BLaER1 treated with 17β-estradiol and CSF1 and Interleukin-3, amounts not matched to agents 10 nM and 100 nM (cell line): ENCODE measurements at regions not wholly inside any gene's neighbourhood (a gene's known extent, or its start where the extent isn't known, plus 50 kb on each side); places are given as distances from the start of the nearest gene placed in this dataset.

Experiments used
- H3K27ac ChIP-seq, 11 experiments: shearing (Covaris generic); formaldehyde crosslinking; 2 replicates each; pipeline ENCODE4 v1.8.1; 2022
- H3K27me3 ChIP-seq, 11 experiments: shearing (Covaris generic); formaldehyde crosslinking; 2 replicates each; pipeline ENCODE4 v1.8.1; 2022
- H3K36me3 ChIP-seq, 11 experiments: shearing (Covaris generic); formaldehyde crosslinking; 2 replicates each; pipeline ENCODE4 v1.8.1; 2022
- H3K4me1 ChIP-seq, 10 experiments: shearing (Covaris generic); formaldehyde crosslinking; 2 replicates each; pipeline ENCODE4 v1.8.1; 2022
- H3K4me2 ChIP-seq, 11 experiments: shearing (Covaris generic); formaldehyde crosslinking; 2 replicates each; pipeline ENCODE4 v1.8.1; 2022
- H3K4me3 ChIP-seq, 10 experiments: shearing (Covaris generic); formaldehyde crosslinking; 2 replicates each; pipeline ENCODE4 v1.8.1; 2022
- H3K9ac ChIP-seq, 11 experiments: shearing (Covaris generic); formaldehyde crosslinking; 2 replicates each; pipeline ENCODE4 v1.8.1; 2022
- H3K9me3 ChIP-seq, 11 experiments: shearing (Covaris generic); formaldehyde crosslinking; replicated peaks in 1 of 11; 2 replicates each; pipeline ENCODE4 v1.8.1; 2022
- H4K20me1 ChIP-seq, 11 experiments: shearing (Covaris generic); formaldehyde crosslinking; 2 replicates each; pipeline ENCODE4 v1.8.1; 2022
- Cebpa-rat ChIP-seq, 11 experiments: shearing (Covaris generic); IDR thresholded peaks; 2 replicates each; pipeline ENCODE4 v1.8.1; 2022

DNA sequence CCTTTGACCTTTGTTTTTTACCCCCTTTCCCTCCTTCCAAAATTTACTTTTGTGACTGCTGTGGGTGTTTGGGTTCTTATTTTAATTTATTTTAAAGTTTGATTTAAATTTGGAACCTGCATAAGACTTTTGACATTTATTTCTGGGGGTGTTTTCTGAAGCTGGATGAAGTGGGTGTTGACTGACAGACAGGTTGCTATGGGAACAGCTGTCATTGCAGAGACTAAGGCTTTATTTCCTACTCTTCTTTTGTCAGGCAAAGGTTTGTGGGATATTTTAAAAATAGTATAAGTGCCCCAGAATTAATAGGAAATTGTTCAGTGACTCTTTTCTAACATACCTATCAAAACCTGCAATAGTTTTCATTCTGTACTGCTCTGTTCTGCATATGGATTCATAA lies 290.8 kb upstream of the ESRRG start:
- Histone ChIP-seq H3K9ac (no peak overlapping the region), H3K9me3 (no peaks in the 10 kb centered on the region), H3K27me3 (peaks cover 0 to 9% (median 0%) of the 10 kb centered on the region in 11 experiments; a peak in 2 of 22 replicates), H4K20me1 (no peaks in the 10 kb centered on the region), H3K4me2 (no peak overlapping the region), H3K4me3 (no peak overlapping the region), H3K4me1 (no peaks in the 10 kb centered on the region), H3K27ac (no peak overlapping the region), H3K36me3 (no peaks in the 10 kb centered on the region)
- TF ChIP-seq Cebpa-rat (IDR thresholded peaks at IDR 0.05): no peak

- TF ChIP-seq Cebpa-rat (IDR thresholded peaks at IDR 0.05): no peak
- no peak overlapping the region for H3K27ac ChIP-seq
Observed at GRCh38 chr1:217012659-217013058, 289.4 kb upstream of the ESRRG start.

DNA sequence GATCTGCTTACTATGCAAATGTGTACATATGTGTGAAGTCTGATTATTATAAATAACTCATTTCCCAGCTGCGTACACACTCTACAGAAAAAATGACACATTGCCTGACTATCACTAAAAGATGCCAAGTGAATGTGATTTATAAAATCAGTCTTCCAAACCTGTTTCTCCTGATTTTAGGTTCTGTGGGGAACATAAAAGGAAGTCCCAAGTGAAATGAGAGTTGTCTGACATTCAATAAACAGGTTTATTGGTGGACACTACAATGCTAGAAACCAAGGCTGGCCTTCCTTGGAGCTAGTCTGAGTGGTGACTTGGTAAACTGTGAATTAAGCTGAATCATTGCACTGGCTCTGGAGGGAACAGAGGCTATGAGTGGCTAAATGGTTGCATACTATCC lies 287.9 kb upstream of the ESRRG start:
- no peak for TF ChIP-seq Cebpa-rat (IDR thresholded peaks at IDR 0.05)
- Histone ChIP-seq H4K20me1 (no peaks in the 10 kb centered on the region), H3K27ac (no peak overlapping the region)

More at GRCh38 chr1:217012659-217013058, 289.4 kb upstream of the ESRRG start:
- Histone ChIP-seq H3K4me1 (no peaks in the 10 kb centered on the region), H3K4me2 (no peak overlapping the region), H3K9ac (no peak overlapping the region), H3K36me3 (no peaks in the 10 kb centered on the region), H3K9me3 (no peaks in the 10 kb centered on the region), H3K4me3 (no peak overlapping the region), H3K27me3 (no peaks in the 10 kb centered on the region), H4K20me1 (no peaks in the 10 kb centered on the region)

DNA sequence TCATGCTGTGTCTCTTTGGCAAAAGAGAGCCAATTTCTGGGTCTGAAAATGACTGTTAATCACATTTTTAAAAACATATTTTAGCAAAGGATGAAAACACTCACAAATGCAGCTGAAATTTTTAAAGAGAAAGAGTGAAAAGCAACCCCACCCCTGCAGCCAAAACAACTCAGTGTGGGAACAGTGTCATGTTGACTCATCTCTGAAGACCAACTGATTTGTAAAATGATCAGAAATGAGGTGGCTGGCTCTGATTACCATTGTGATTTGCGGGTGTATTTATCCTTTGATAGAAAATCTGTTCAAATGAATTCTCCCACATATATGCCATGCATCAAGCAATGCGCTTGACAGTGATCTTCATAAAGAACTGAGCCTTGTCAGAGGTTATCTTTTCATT lies 287.0 kb upstream of the ESRRG start:
- no peak overlapping the region for H3K9ac ChIP-seq
- no peak for TF ChIP-seq Cebpa-rat (IDR thresholded peaks at IDR 0.05)
- no peak overlapping the region for H3K4me3 ChIP-seq
- H3K27me3 ChIP-seq: no peaks in the 10 kb centered on the region
- H4K20me1 ChIP-seq: no peaks in the 10 kb centered on the region
- no peaks in the 10 kb centered on the region for H3K36me3 ChIP-seq
- H3K27ac ChIP-seq: no peak overlapping the region
- no peaks in the 10 kb centered on the region for H3K9me3 ChIP-seq
- H3K4me2 ChIP-seq: no peak overlapping the region
- H3K4me1 ChIP-seq: no peaks in the 10 kb centered on the region

More for the DNA sequence above, 287.9 kb upstream of the ESRRG start:
- Histone ChIP-seq H3K4me2 (no peak overlapping the region), H3K4me1 (no peaks in the 10 kb centered on the region), H3K9ac (no peak overlapping the region), H3K9me3 (no peaks in the 10 kb centered on the region), H3K36me3 (no peaks in the 10 kb centered on the region), H3K4me3 (no peak overlapping the region), H3K27me3 (no peaks in the 10 kb centered on the region)

GRCh38 chr1:217009376-217009775 lies 286.1 kb upstream of the ESRRG start:
- Histone ChIP-seq H3K4me1 (no peaks in the 10 kb centered on the region), H3K4me3 (no peak overlapping the region), H3K4me2 (no peak overlapping the region), H3K9ac (no peak overlapping the region), H4K20me1 (no peaks in the 10 kb centered on the region), H3K27ac (no peak overlapping the region), H3K36me3 (no peaks in the 10 kb centered on the region), H3K9me3 (no peaks in the 10 kb centered on the region), H3K27me3 (no peaks in the 10 kb centered on the region)
- no peak for TF ChIP-seq Cebpa-rat (IDR thresholded peaks at IDR 0.05)

GRCh38 chr1:217004776-217005436 lies 281.7 kb upstream of the ESRRG start:
- H4K20me1 ChIP-seq: no peaks in the 10 kb centered on the region
- H3K27me3 ChIP-seq: no peaks in the 10 kb centered on the region
- H3K27ac ChIP-seq: no peak overlapping the region
- H3K9ac ChIP-seq: no peak overlapping the region
- H3K4me1 ChIP-seq: no peaks in the 10 kb centered on the region
- H3K9me3 ChIP-seq: no peaks in the 10 kb centered on the region
- TF ChIP-seq Cebpa-rat (IDR thresholded peaks at IDR 0.05): no peak
- H3K4me3 ChIP-seq: no peak overlapping the region
- H3K36me3 ChIP-seq: no peaks in the 10 kb centered on the region
- H3K4me2 ChIP-seq: no peak overlapping the region

GRCh38 chr1:217003355-217003754 lies 280.1 kb upstream of the ESRRG start:
- H3K27ac ChIP-seq: no peak overlapping the region
- TF ChIP-seq Cebpa-rat (IDR thresholded peaks at IDR 0.05): no peak
- no peak overlapping the region for H3K9ac ChIP-seq
- H3K4me2 ChIP-seq: no peak overlapping the region
- no peaks in the 10 kb centered on the region for H3K4me1 ChIP-seq
- H3K9me3 ChIP-seq: no peaks in the 10 kb centered on the region
- H3K36me3 ChIP-seq: no peaks in the 10 kb centered on the region
- H3K4me3 ChIP-seq: no peak overlapping the region
- H3K27me3 ChIP-seq: no peaks in the 10 kb centered on the region
- H4K20me1 ChIP-seq: no peaks in the 10 kb centered on the region

- Histone ChIP-seq H3K27ac (no peak overlapping the region), H3K4me2 (no peak overlapping the region), H3K4me1 (no peaks in the 10 kb centered on the region), H3K36me3 (no peaks in the 10 kb centered on the region), H4K20me1 (no peaks in the 10 kb centered on the region), H3K4me3 (no peak overlapping the region), H3K9me3 (no peaks in the 10 kb centered on the region), H3K27me3 (no peaks in the 10 kb centered on the region), H3K9ac (no peak overlapping the region)
- no peak for TF ChIP-seq Cebpa-rat (IDR thresholded peaks at IDR 0.05)
Observed at GRCh38 chr1:216997831-216998230, 274.6 kb upstream of the ESRRG start.

DNA sequence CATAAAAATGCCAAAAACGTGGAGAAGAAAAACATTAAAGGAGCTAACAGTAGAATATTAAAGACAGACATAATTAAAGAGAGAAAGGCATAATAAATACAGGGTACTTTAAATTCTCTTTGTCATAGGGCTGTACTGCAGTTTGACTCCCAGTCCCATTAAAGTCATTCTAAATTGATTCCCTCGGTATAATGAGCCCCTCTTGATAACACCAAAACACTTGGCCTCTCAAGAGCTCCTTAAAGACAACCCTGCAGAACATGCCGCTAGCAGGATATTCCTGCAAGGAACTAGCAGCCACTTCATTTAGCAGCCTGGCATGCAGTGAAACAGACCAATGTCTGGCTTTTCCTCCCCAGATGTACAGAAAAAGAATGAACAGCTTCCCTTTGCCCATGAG lies 273.8 kb upstream of the ESRRG start:
- no peaks in the 10 kb centered on the region for H4K20me1 ChIP-seq
- H3K4me3 ChIP-seq: no peak overlapping the region
- no peaks in the 10 kb centered on the region for H3K27me3 ChIP-seq
- H3K27ac ChIP-seq: no peak overlapping the region
- no peak overlapping the region for H3K4me2 ChIP-seq
- no peaks in the 10 kb centered on the region for H3K9me3 ChIP-seq
- H3K4me1 ChIP-seq: no peaks in the 10 kb centered on the region
- TF ChIP-seq Cebpa-rat (IDR thresholded peaks at IDR 0.05): no peak
- H3K36me3 ChIP-seq: no peaks in the 10 kb centered on the region
- no peak overlapping the region for H3K9ac ChIP-seq

- Histone ChIP-seq H3K27me3 (no peaks in the 10 kb centered on the region), H3K27ac (no peak overlapping the region), H3K9ac (no peak overlapping the region), H3K36me3 (no peaks in the 10 kb centered on the region), H3K4me1 (no peaks in the 10 kb centered on the region; a peak in 1 of 20 replicates), H3K4me3 (no peak overlapping the region), H4K20me1 (no peaks in the 10 kb centered on the region), H3K9me3 (no peaks in the 10 kb centered on the region), H3K4me2 (no peak overlapping the region)
- no peak for TF ChIP-seq Cebpa-rat (IDR thresholded peaks at IDR 0.05)
Observed at GRCh38 chr1:216984536-216984935, 261.3 kb upstream of the ESRRG start.
